NCI-H1105 (cell line): ENCODE measurements at regions not wholly inside any gene's neighbourhood (a gene's known extent, or its start where the extent isn't known, plus 50 kb on each side); places are given as distances from the start of the nearest gene placed in this dataset.
"Not testable (repeated sequence)": the region's sequence is repeated elsewhere in the genome, so short reads cannot be mapped to it uniquely, and the experiment has no call there.

ENCODE experiments used
- DNase-seq: peaks from one replicate; lab custom pipeline; 2025; lab: John Stamatoyannopoulos, UW

GRCh38 chr2:234861841-234862735 is 89.7 kb upstream of the SH3BP4 start:
- no peak for DNase-seq

GRCh38 chr2:234859330-234859872 is 92.4 kb upstream of the SH3BP4 start:
- DNase-seq, result not testable (repeated sequence)

- no peak for DNase-seq
These were observed 93.0 kb upstream of the SH3BP4 start for GRCh38 chr2:234858790-234859329.

- DNase-seq, result no peak
These were observed 93.7 kb upstream of the SH3BP4 start for GRCh38 chr2:234858145-234858544.

- no peak for DNase-seq
These were observed 98.1 kb upstream of the SH3BP4 start for GRCh38 chr2:234853729-234854128.

GRCh38 chr2:234852941-234853340 is 98.9 kb upstream of the SH3BP4 start:
- DNase-seq, result no peak

GRCh38 chr2:234852035-234852434 is 99.8 kb upstream of the SH3BP4 start:
- DNase-seq, result no peak

GRCh38 chr2:234851451-234851850 is 100.4 kb upstream of the SH3BP4 start:
- no peak for DNase-seq

- no peak for DNase-seq
These were observed 101.0 kb upstream of the SH3BP4 start for GRCh38 chr2:234850818-234851217.

- DNase-seq, result no peak
These were observed 102.1 kb upstream of the SH3BP4 start for GRCh38 chr2:234849678-234850077.

- no peak for DNase-seq
These were observed 103.2 kb upstream of the SH3BP4 start for GRCh38 chr2:234848578-234848977.

GRCh38 chr2:234847639-234848038 is 104.2 kb upstream of the SH3BP4 start:
- no peak for DNase-seq

- no peak for DNase-seq
These were observed 104.5 kb upstream of the SH3BP4 start for GRCh38 chr2:234847364-234847635.

GRCh38 chr2:234846599-234847363 is 105.0 kb upstream of the SH3BP4 start:
- no peak for DNase-seq

GRCh38 chr2:234845602-234846590 is 105.9 kb upstream of the SH3BP4 start:
- no peak for DNase-seq

GRCh38 chr2:234843411-234843810 is 108.4 kb upstream of the SH3BP4 start:
- no peak for DNase-seq

- no peak for DNase-seq
These were observed 109.1 kb upstream of the SH3BP4 start for GRCh38 chr2:234842753-234843152.

GRCh38 chr2:234841321-234842015 is 110.3 kb upstream of the SH3BP4 start:
- DNase-seq, result no peak

GRCh38 chr2:234840336-234840735 is 111.5 kb upstream of the SH3BP4 start:
- no peak for DNase-seq

- DNase-seq, result no peak
These were observed 112.5 kb upstream of the SH3BP4 start for GRCh38 chr2:234839285-234839684.

GRCh38 chr2:234836271-234836670 is 115.5 kb upstream of the SH3BP4 start:
- DNase-seq, result no peak
